ENCODE measurements at regions not wholly inside any gene's neighbourhood (a gene's known extent, or its start where the extent isn't known, plus 50 kb on each side); places are given as distances from the start of the nearest gene placed in this dataset.

GRCh38 chr3:13165576-13165975 lies 92.3 kb upstream of the IQSEC1 start:
- TF ChIP-seq CTCF (IDR thresholded peaks at IDR 0.05) (no peak), POLR2A (IDR thresholded peaks at IDR 0.05) (no peak)
